ENCODE measurements at regions not wholly inside any gene's neighbourhood (a gene's known extent, or its start where the extent isn't known, plus 50 kb on each side); places are given as distances from the start of the nearest gene placed in this dataset.

GRCh38 chr7:13518738-13519137 is 470.7 kb downstream of the ETV1 start:
- no peak for DNase-seq

GRCh38 chr7:13524076-13524475 is 465.4 kb downstream of the ETV1 start:
- DNase-seq: no peak

GRCh38 chr7:13532028-13532753 is 457.3 kb downstream of the ETV1 start:
- no peak for DNase-seq

- no peak for DNase-seq
These were observed 450.8 kb downstream of the ETV1 start for GRCh38 chr7:13538669-13539068.

DNA sequence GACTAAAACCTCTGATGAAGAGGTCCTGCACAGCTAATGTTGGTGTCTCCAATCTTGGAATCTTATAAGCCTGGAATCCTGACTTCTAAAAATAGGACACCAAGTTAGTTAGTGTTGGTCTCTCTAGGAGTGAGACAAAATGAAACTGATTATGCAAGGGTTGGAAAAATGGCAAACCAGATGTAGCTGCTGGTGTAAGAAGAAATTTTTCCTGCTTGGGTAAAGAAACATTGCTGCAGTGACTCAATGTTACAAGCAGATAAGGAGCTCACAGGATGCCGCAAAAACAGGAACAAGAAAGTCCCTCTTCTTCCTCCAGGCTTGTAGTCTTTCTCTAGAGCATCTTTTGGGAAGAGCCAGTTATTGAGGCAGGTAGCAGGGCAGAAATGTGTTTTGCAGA is 449.0 kb downstream of the ETV1 start:
- DNase-seq: no peak

- no peak for DNase-seq
These were observed 448.1 kb downstream of the ETV1 start for GRCh38 chr7:13541326-13541725.

DNA sequence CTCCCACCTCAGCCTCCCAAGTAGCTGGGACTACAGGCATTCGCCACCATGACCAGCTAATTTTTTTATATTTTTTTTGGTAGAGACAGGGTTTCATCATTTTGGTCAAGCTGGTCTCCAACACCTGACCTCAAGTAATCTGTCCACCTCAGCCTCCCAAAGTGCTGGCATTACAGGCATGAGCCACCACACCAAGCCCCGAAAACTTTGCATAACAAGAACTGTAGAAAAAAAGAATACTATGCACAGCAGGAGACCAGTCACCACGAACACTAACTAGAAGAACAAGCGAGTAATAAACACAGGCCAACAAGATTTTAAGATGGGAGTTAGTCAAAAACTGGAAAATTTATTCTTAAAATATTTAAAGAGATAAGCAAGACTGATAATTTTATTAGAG is 447.0 kb downstream of the ETV1 start:
- no peak for DNase-seq

DNA sequence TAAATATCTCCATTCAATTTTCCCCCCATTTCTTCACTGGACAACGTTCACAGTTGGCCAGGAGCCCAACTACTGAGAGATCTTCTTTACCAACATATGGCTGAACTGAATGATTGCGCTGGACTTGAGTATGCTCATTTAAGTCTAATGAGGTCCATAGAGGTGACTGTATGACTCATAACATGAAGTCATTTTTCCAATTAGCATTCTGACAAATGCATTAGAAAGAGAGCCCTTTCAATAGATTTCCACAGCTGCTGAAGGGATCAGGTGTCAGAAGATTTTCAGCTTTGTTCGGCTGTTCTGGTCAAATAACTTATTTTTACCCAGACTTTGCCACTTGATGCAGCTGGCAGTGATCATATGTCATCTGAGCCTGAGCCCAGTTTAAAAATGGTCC is 438.0 kb downstream of the ETV1 start:
- no peak for DNase-seq

DNA sequence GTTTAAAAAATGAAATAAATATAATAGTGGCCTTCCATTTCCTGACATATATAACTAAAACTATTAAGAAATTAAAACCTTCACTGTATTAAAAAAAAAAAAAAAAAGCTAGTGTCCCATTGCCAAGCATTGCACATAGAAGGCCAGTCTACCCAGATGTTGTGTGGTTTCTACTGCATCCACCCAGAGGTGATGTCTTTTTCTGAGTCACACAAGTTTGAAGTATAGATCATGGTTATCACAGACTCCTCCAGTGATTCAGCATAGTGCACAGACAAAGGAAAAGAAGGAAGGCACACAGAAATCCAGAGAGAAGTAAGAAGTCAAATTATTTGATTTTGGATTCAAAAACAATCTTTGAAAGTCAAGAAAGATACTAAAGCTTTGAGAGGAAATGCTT is 429.0 kb downstream of the ETV1 start:
- DNase-seq: no peak

DNA sequence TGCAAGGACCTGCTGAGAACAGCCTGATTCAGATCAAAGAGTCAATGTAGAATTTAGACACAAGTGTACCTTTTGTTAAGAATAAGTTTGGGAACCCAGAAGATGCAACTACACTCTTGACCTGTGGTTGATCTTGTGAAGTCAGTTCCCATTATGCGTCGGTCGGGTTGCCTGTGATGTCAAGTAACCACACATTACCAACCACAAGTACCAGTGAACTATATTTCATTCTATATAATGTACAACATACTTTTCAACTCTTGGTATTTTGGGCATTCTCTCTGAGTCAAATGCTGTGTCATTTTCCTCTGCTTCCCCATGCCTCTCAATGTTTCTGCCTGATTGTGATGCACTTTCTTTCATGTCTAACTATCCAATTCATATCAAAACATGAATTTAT is 426.2 kb downstream of the ETV1 start:
- no peak for DNase-seq

- DNase-seq: no peak
These were observed 425.8 kb downstream of the ETV1 start for GRCh38 chr7:13563680-13564079.

DNA sequence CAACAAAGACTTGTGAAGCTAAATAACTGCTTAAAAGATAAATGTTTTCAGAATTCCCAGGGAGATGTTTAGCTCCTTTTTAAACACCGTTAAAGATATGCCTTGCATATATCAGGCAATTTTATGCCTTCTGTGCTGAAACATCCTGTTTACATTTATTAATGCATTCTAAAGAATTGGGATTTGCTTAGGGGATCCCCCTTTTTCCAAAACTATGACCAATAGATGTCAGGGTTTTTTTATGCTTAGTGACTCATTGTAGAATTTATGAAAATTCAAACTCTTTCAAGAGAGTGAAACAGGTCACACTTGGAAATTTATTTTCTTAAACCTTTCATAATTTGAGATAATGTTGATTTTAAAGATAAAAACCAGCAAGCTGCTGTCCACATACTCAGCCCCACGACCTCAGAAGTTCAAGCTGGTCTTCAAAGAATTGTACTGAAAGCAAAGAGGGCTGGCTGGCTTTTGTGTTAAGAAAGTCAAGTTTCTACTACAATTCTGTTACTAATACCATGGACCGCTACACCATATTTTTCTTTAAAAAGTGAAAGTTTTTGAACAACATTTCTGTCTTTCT is 411.8 kb downstream of the ETV1 start:
- DNase-seq: no peak

DNA sequence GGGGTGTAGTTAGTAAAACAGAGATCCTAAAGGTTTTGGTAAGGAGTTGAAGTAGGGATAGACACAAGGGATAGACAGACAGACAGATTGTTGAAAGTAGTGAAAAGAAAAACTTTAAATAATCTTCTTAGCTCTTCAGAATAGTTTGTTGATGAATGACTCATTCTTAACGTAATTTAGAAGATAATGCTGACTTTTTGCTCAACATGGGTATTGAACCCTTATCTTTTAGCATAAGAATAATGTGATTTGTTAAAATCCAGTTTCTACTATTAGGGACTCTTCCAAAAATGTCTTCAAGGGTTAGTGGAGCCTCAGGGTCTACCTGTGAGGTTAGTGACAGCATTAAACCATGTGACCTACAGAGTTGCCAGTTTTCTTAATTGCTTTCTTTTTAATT is 411.2 kb downstream of the ETV1 start:
- DNase-seq: no peak

DNA sequence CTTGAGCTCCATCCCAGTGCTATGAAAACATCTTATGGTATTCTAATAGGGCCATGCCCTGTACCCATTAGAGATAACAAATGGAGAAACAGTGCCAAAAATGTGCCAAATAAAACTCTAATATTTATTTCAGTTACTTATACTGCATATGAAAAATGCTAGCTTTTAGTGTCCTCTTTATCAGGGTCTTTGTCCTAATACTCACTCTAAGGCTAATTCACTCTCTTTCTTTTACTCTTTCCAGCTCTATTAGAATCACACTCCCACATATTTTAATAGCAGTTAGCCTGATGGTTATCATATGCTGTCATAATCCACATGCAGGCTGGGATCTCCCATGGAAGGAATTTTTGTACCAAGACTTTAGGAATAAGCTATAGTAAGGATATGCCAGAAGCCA is 408.4 kb downstream of the ETV1 start:
- no peak for DNase-seq

DNA sequence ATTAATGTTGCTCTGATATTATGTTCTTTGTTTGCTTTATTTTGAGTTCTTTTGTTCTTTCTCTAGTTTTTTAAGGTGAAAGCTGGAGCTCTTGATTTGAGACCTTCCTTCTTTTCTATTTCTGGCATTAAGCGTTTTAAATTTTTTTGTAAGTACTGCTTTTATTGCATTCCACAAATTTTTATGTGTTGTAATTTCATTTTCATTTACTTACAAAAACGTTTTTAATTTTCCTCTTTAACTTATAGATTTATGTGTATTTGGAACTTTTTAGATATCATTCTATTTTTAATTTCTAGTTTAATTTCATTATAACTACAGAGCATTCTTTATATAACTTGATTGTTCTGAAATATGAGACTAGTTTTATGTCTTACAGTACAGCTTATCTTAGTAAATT is 395.6 kb downstream of the ETV1 start:
- no peak for DNase-seq

DNA sequence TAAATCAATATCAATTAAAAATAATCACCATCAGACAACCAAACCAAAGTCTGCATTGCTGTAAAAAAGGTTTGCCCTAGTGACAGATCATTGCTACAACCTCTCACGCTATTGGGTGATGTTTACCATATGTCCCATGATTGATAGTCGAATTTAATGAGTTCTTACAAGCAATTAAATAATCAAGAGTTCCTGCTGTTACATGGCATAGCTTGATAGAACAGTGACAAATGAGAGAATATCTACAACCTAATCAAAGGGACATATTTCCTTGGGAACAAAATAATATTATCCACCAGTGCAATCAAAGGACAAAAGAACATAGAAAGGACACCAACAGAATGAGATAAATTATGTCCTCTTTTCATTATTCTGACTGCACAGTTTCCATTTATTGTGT is 387.4 kb downstream of the ETV1 start:
- no peak for DNase-seq

DNA sequence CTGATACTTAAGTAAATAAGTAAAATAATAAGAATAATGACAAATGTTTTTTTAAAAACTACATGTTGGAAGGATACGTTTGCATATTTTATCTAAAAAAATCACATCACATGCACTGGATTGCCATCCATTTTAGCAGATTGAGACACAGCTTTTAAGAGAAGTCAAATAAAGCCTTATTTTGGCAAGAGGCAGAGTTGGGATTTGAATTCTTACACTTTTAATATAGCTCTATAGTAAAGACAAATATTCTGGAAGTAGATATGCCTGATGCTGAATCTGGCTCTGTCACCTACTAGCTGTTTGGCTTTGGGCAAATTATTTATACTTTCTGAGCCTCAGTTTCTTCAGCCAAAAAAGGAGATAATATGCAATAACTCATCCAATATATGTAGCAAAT is 386.4 kb downstream of the ETV1 start:
- no peak for DNase-seq

- no peak for DNase-seq
These were observed 385.8 kb downstream of the ETV1 start for GRCh38 chr7:13603661-13604060.

GRCh38 chr7:13604178-13604577 is 385.3 kb downstream of the ETV1 start:
- no peak for DNase-seq

DNA sequence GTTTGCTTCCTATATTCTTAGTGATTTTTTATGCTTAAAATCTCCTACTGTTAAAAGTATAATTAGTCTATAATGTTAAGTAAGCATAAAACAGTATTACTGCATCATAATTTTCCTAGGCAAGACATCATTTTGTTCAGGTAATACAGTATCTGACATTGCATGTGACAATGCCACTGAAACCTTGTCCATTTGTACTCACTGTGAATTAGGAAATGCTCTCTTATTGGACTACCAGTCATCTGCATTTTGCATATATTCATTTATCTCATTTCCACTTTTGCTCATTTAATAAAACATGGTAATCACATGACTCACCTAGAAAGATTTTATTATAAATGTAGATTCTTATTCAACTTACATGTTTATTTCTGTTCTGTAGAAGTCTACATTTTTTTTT is 379.1 kb downstream of the ETV1 start:
- no peak for DNase-seq

DNA sequence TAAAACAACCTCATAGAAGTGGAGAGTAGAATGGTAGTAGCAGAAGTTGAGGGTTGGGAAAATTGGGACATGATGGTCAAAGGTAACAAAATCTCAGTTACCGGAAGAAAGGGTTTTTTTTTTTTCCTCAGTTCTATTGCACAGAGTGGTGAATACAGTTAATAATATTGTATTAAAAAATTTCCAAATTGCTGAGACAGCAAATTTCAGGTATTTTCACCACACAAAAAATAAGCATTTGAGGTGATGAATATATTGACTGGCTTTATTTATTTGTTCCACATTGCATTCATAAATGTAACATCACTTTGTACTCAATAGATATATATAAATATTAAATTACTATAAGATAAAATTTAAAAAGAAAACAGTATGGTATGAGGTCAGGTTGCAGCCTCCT is 373.8 kb downstream of the ETV1 start:
- no peak for DNase-seq

DNA sequence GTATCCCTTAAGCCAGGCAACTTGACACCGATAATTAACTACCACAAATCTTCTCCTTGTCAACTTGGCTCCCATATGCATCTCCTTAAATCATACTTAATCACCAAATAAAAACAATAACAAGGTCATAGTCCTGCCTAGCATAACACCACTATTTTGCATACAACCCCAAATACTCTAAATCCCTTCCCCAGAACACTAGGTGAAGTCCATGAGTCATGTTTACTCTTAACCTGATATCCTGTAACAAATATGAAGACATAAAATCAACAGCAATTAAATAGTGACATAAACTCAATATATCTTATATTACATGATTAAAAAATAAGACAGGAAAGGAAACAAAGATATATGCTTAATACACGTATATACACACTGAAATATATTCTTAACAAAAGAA is 362.0 kb downstream of the ETV1 start:
- DNase-seq: no peak

GRCh38 chr7:13628239-13629001 is 361.0 kb downstream of the ETV1 start:
- DNase-seq: no peak

All from activated CD4-positive, alpha-beta T cell treated with anti-CD3 and anti-CD28 coated beads, Interleukin-2, amount 50 U/mL, for 48 hours (primary cell).